PC-9 (cell line): ENCODE measurements at regions not wholly inside any gene's neighbourhood (a gene's known extent, or its start where the extent isn't known, plus 50 kb on each side); places are given as distances from the start of the nearest gene placed in this dataset.

Experiments
- BruUV-seq: library from RNA; stranded (reverse); fragments of 400-500 nt; replicated peaks from 2 replicates; lab custom pipeline; 2021; lab: Mats Ljungman, UMichigan
- CTCF ChIA-PET: fragments of 300-600 bp; sonication (Branson Sonifier 250); formaldehyde crosslinking; loops from one replicate; lab custom pipeline; 2022; ENCODE audit warnings: antibody characterized with exemption; lab: Charles Lee
- POLR2A ChIA-PET: fragments of 300-600 bp; sonication (Branson Sonifier 250); formaldehyde crosslinking; loops from one replicate; lab custom pipeline; 2022; ENCODE audit warnings: antibody characterized with exemption; ENCODE audit not compliant: unreplicated experiment; lab: Charles Lee
- DNase-seq, 2 experiments: peaks; one replicate each; pipeline versions ENCODE4 v3.0.0 to v3.0.0-alpha.2; 2015 to 2022; ENCODE audit warnings: mixed read lengths in 1 of 2
- H2AFZ ChIP-seq: fragments of 200-600 bp; sonication (generic); 2 replicates; pipeline ENCODE4 v1.8.1; 2017; ENCODE audit warnings: antibody characterized with exemption
- H3F3A ChIP-seq: fragments of 200-600 bp; sonication (generic); 2 replicates; pipeline ENCODE4 v1.8.1; 2017; ENCODE audit warnings: antibody characterized with exemption, mild to moderate bottlenecking, low read depth; ENCODE audit not compliant: insufficient read depth
- H3K27ac ChIP-seq: fragments of 200-600 bp; sonication (generic); 2 replicates; pipeline ENCODE4 v1.6.1; 2016; ENCODE audit warnings: mixed run types
- H3K27me3 ChIP-seq: fragments of 200-600 bp; sonication (generic); 2 replicates; pipeline ENCODE4 v1.6.1; 2016; ENCODE audit warnings: low read depth, mixed run types; ENCODE audit not compliant: insufficient read depth
- H3K36me3 ChIP-seq: fragments of 200-600 bp; sonication (generic); 2 replicates; pipeline ENCODE4 v1.6.1; 2016; ENCODE audit warnings: low read depth, mixed run types
- H3K4me1 ChIP-seq: fragments of 200-600 bp; sonication (generic); replicated peaks from 2 replicates; pipeline ENCODE4 v1.6.1; 2016; ENCODE audit warnings: mixed run types; ENCODE audit not compliant: insufficient read depth
- H3K4me2 ChIP-seq: fragments of 200-600 bp; sonication (generic); 2 replicates; pipeline ENCODE4 v1.6.1; 2017; ENCODE audit warnings: mixed run types
- H3K4me3 ChIP-seq: fragments of 200-600 bp; sonication (generic); 2 replicates; pipeline ENCODE4 v1.6.1; 2016; ENCODE audit warnings: mixed run types
- H3K79me2 ChIP-seq: fragments of 200-600 bp; sonication (generic); 2 replicates; pipeline ENCODE4 v1.6.1; 2017; ENCODE audit warnings: low read depth, mixed run types
- H3K9me2 ChIP-seq: fragments of 200-600 bp; sonication (generic); 2 replicates; pipeline ENCODE4 v1.8.1; 2017; ENCODE audit warnings: mild to moderate bottlenecking; ENCODE audit not compliant: insufficient read depth
- H3K9me3 ChIP-seq: fragments of 200-600 bp; sonication (generic); 2 replicates; pipeline ENCODE4 v1.8.1; 2016; ENCODE audit warnings: low read depth; ENCODE audit not compliant: insufficient read depth
- H4K20me1 ChIP-seq: fragments of 200-600 bp; sonication (generic); 2 replicates; pipeline ENCODE4 v1.8.1; 2017; ENCODE audit not compliant: insufficient read depth
- CTCF ChIP-seq: fragments of 200-600 bp; sonication (generic); conservative IDR thresholded peaks from 2 replicates; pipeline ENCODE4 v1.6.1; 2017; ENCODE audit warnings: mixed run types, antibody characterized with exemption, mild to moderate bottlenecking, moderate library complexity
- EZH2 ChIP-seq: fragments of 200-600 bp; sonication (generic); IDR thresholded peaks from 2 replicates; pipeline ENCODE4 v1.8.0; 2017; ENCODE audit warnings: antibody characterized with exemption, low read depth
- intact Hi-C: fragments of 100-400 bp; cut with micrococcal nuclease; formaldehyde crosslinking; loops from one replicate; pipeline ENCODE4 v1.10.0; 2022; ENCODE audit not compliant: unreplicated experiment

- TF ChIP-seq CTCF (peak; percentile 82), EZH2 (no peak)
- no peak overlapping the region for H3K4me2 ChIP-seq
- CTCF ChIA-PET = interaction anchor here (0.9 kb wide), 1 partner anchor 186 kb away, joined by 3 read pairs; no protein-coding TSS in a partner anchor
- no peak overlapping the region for H3K27ac ChIP-seq
- no peak overlapping the region for H2AFZ ChIP-seq
- DNase-seq = peak in 1 of 2 experiments; percentile 9
- no TSS peak for BruUV-seq
- intact Hi-C loops = loop anchor here (5.0 kb wide), 1 partner anchor 186 kb away; no protein-coding TSS in a partner anchor
- POLR2A ChIA-PET = no interaction called here
- no peaks in the 10 kb centered on the region for H3K36me3 ChIP-seq
- no peaks in the 10 kb centered on the region for H3K27me3 ChIP-seq
- no peaks in the 10 kb centered on the region for H3K79me2 ChIP-seq
- no peaks in the 10 kb centered on the region for H3K9me3 ChIP-seq
- no peaks in the 10 kb centered on the region for H4K20me1 ChIP-seq
- H3K4me3 ChIP-seq = no peak overlapping the region
- H3K9me2 ChIP-seq = no peaks in the 10 kb centered on the region
- H3K4me1 ChIP-seq = no peaks in the 10 kb centered on the region
- H3F3A ChIP-seq = no peaks in the 10 kb centered on the region
These were observed 66.1 kb upstream of the NXPH2 start for GRCh38 chr2:138846216-138846821.

- Histone ChIP-seq H3K4me3 (no peak overlapping the region), H3K9me3 (no peaks in the 10 kb centered on the region), H3K79me2 (no peaks in the 10 kb centered on the region), H3K4me1 (no peaks in the 10 kb centered on the region), H3K4me2 (no peak overlapping the region), H4K20me1 (no peaks in the 10 kb centered on the region), H3K27ac (no peak overlapping the region), H3K27me3 (no peaks in the 10 kb centered on the region), H3F3A (no peaks in the 10 kb centered on the region), H3K36me3 (no peaks in the 10 kb centered on the region), H3K9me2 (no peaks in the 10 kb centered on the region), H2AFZ (no peak overlapping the region)
- POLR2A ChIA-PET = no interaction called here
- TF ChIP-seq EZH2 (no peak), CTCF (no peak)
- intact Hi-C loops = no loop called here
- BruUV-seq = no TSS peak
- CTCF ChIA-PET = no interaction called here
- no peak for DNase-seq
These were observed 62.2 kb upstream of the NXPH2 start for GRCh38 chr2:138842341-138842740.

- H2AFZ ChIP-seq = no peak overlapping the region
- H3K9me2 ChIP-seq = no peaks in the 10 kb centered on the region
- no peak overlapping the region for H3K4me2 ChIP-seq
- no peaks in the 10 kb centered on the region for H3K36me3 ChIP-seq
- no peaks in the 10 kb centered on the region for H3K27me3 ChIP-seq
- no peak overlapping the region for H3K27ac ChIP-seq
- H3K79me2 ChIP-seq = no peaks in the 10 kb centered on the region
- H3K4me1 ChIP-seq = no peaks in the 10 kb centered on the region
- BruUV-seq = no TSS peak
- no peaks in the 10 kb centered on the region for H4K20me1 ChIP-seq
- intact Hi-C loops = no loop called here
- TF ChIP-seq EZH2 (no peak), CTCF (no peak)
- ChIA-PET POLR2A (no interaction called here), CTCF (no interaction called here)
- H3K9me3 ChIP-seq = 0 out of 2 replicates have a peak, but pooled peaks cover 3% of the 10 kb centered on the region
- DNase-seq = no peak
- H3K4me3 ChIP-seq = no peak overlapping the region
- H3F3A ChIP-seq = no peaks in the 10 kb centered on the region
These were observed 61.3 kb upstream of the NXPH2 start for GRCh38 chr2:138841459-138841858.
